ENCODE measurements at regions not wholly inside any gene's neighbourhood (a gene's known extent, or its start where the extent isn't known, plus 50 kb on each side); places are given as distances from the start of the nearest gene placed in this dataset.
"Not testable (repeated sequence)": the region's sequence is repeated elsewhere in the genome, so short reads cannot be mapped to it uniquely, and the experiment has no call there.

- H3K4me1 ChIP-seq = no peaks in the 10 kb centered on the region
- no peaks in the 10 kb centered on the region for H3K36me3 ChIP-seq
- H3K27ac ChIP-seq = no peak overlapping the region
- H3K27me3 ChIP-seq = no peaks in the 10 kb centered on the region
- peaks cover 0 to 11% of the 10 kb centered on the region in 2 donors for H3K9me3 ChIP-seq
- no peak overlapping the region for H3K4me3 ChIP-seq
- TF ChIP-seq CTCF (IDR thresholded peaks at IDR 0.05) = no peak
- DNase-seq (ENCODE audit: low spot score) = no peak
Measured at GRCh38 chr12:46064548-46064947, 74.2 kb upstream of the SCAF11 start.

DNA sequence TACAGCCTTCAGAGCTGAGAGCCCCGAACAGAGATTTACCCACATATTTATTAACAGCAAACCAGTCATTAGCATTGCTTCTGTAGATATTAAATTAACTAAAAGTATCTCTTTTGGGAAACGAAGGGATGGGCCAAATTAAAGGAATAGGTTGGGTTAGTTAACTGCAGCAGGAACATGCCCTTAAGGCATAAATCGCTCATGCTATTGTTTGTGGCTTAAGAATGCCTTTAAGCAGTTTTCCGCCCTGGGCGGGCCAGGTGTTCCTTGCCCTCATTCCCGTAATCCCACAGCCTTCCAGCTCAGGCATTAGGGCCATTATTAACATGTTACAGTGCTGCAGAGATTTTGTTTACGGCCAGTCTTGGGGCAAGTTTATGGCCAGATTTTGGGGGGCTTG lies 68.3 kb upstream of the SCAF11 start:
- H3K4me1 ChIP-seq; DNase-seq (ENCODE audit: low spot score); H3K36me3 ChIP-seq; H3K27ac ChIP-seq; H3K27me3 ChIP-seq; H3K4me3 ChIP-seq: not testable (repeated sequence)
- H3K9me3 ChIP-seq = peaks cover 0 to 24% of the 10 kb centered on the region in 2 donors

DNA sequence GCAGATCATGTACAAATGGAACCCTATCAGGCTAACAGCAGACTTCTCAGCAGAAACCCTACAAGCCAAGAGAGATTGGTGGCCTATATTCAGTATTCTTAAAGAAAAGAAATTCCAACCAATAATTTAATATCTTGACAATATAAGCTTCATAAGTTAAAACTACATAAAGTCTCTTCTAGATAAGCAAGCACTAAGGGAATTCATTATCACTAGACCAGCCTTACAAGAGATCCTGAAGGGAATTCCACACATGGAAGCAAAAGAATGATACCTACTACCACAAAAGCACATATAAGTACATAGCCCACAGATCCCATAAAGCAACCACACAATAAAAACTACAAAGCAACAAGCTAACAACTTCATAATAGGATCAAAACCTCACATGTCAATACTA lies 60.4 kb upstream of the SCAF11 start:
- H3K36me3 ChIP-seq = no peaks in the 10 kb centered on the region
- H3K27ac ChIP-seq = no peak overlapping the region
- H3K4me1 ChIP-seq = no peaks in the 10 kb centered on the region
- no peak for DNase-seq (ENCODE audit: low spot score)
- no peak overlapping the region for H3K4me3 ChIP-seq
- H3K27me3 ChIP-seq = no peaks in the 10 kb centered on the region
- no peak for TF ChIP-seq CTCF (IDR thresholded peaks at IDR 0.05)
- H3K9me3 ChIP-seq = peaks cover 0 to 55% of the 10 kb centered on the region in 2 donors

GRCh38 chr12:46049665-46050064 lies 59.3 kb upstream of the SCAF11 start:
- no peak for TF ChIP-seq CTCF (IDR thresholded peaks at IDR 0.05)
- H3K36me3 ChIP-seq = no peaks in the 10 kb centered on the region
- no peaks in the 10 kb centered on the region for H3K27me3 ChIP-seq
- no peaks in the 10 kb centered on the region for H3K4me1 ChIP-seq
- H3K4me3 ChIP-seq = no peak overlapping the region
- peaks cover 0 to 58% of the 10 kb centered on the region in 2 donors for H3K9me3 ChIP-seq
- no peak overlapping the region for H3K27ac ChIP-seq
- no peak for DNase-seq (ENCODE audit: low spot score)

- H3K4me3 ChIP-seq = no peak overlapping the region
- no peak overlapping the region for H3K27ac ChIP-seq
- peaks cover 0 to 47% of the 10 kb centered on the region in 2 donors for H3K9me3 ChIP-seq
- no peaks in the 10 kb centered on the region for H3K4me1 ChIP-seq
- H3K36me3 ChIP-seq = no peaks in the 10 kb centered on the region
- no peak for TF ChIP-seq CTCF (IDR thresholded peaks at IDR 0.05)
- no peaks in the 10 kb centered on the region for H3K27me3 ChIP-seq
- DNase-seq (ENCODE audit: low spot score) = no peak
Measured at GRCh38 chr12:46046436-46046835, 56.1 kb upstream of the SCAF11 start.

DNA sequence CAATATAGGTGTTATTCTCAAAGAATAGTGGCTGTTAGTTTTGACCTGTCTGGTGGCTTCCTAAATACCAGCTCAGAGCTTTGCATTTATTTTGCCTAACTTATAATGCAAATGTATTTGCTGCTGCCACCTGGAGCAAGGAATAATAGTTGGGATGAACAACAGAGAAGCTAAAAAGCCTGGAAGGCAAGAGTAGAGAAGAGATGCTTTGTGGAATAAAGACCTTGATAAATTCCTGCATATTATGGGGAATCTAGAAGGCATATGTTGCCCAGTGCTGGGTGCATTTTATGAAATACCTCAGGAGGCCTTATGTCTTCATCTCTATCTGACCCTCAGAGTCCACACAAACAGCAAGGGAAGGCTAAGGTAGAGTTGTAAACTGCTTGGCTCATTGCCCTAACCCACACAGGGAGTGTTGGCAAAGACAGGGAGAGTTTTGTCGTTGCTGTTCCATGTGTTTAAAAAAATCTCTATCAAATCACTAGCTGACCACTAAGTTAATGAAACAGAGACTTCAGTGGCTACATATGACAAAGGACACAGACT lies 53.7 kb upstream of the SCAF11 start:
- Histone ChIP-seq H3K4me1 (no peaks in the 10 kb centered on the region), H3K4me3 (no peak overlapping the region), H3K9me3 (peaks cover 0 to 25% of the 10 kb centered on the region in 2 donors), H3K27ac (no peak overlapping the region), H3K27me3 (no peaks in the 10 kb centered on the region), H3K36me3 (no peaks in the 10 kb centered on the region)
- DNase-seq (ENCODE audit: low spot score) = no peak
- no peak for TF ChIP-seq CTCF (IDR thresholded peaks at IDR 0.05)
